ENCODE measurements at regions not wholly inside any gene's neighbourhood (a gene's known extent, or its start where the extent isn't known, plus 50 kb on each side); places are given as distances from the start of the nearest gene placed in this dataset.

GRCh38 chr5:56465769-56466135 is 232.6 kb upstream of the ANKRD55 start:
- no peak overlapping the region for H2AFZ ChIP-seq (ENCODE audit: low read length)
- H3K27ac ChIP-seq (ENCODE audit: extremely low read length, insufficient read depth, low read length): peak overlapping the region; percentile 59
- no TSS peak for BruUV-seq (replicated peaks)
- peak overlapping the region; percentile 59 for H3K4me2 ChIP-seq (ENCODE audit: low read depth, low read length)
- peak; percentile 36 for DNase-seq (ENCODE audit: low spot score)
- ATAC-seq: peak; percentile 21
- no peaks in the 10 kb centered on the region for H3K79me2 ChIP-seq (ENCODE audit: insufficient read depth, low read length)
- intact Hi-C loops (cut with micrococcal nuclease; ENCODE audit: unreplicated experiment): loop anchor here (10.0 kb wide), 1 partner anchor 531 kb away; no protein-coding TSS in a partner anchor
- no peak for FAIRE-seq
- CTCF ChIA-PET (ENCODE audit: low intra/inter-chr PET ratio, low total read pairs): no interaction called here
- H3K4me1 ChIP-seq (ENCODE audit: insufficient read depth, low read length): peaks cover 66% of the 10 kb centered on the region
- WGBS (ENCODE audit: low lambda C conversion rate): 98% methylated on average over 2 of the region's 2 CpGs
- H4K20me1 ChIP-seq (ENCODE audit: insufficient read depth, low read length): no peaks in the 10 kb centered on the region
- H3K9me3 ChIP-seq (ENCODE audit: low read length): no peaks in the 10 kb centered on the region
- in situ Hi-C loops (cut with HindIII; ENCODE audit: extremely low pct_ligation_motif_present, low pct_unique_long_range_greater_than_20kb): no loop called here
- no peaks in the 10 kb centered on the region for H3K27me3 ChIP-seq (ENCODE audit: control insufficient read depth in 1 of 2, insufficient read depth in 2 of 2, low read length in 2 of 2)
- no peak overlapping the region for H3K4me3 ChIP-seq (replicated peaks in 1 of 3; ENCODE audit: insufficient read depth in 1 of 3, low read depth in 2 of 3, low read length in 3 of 3)
- POLR2A ChIA-PET: interaction anchor here (1.8 to 2.2 kb wide), 2 partner anchors 10 to 14 kb away, joined by 14 to 17 read pairs; no protein-coding TSS in a partner anchor
- TF ChIP-seq TEAD3 (CRISPR knock-in tag; optimal IDR thresholded peaks at IDR 0.05; ENCODE audit: borderline replicate concordance) (peak; percentile 20), ZNF274 (CRISPR knock-in tag; IDR thresholded peaks at IDR 0.05) (no peak)
- no peaks in the 10 kb centered on the region; a peak in 2 of 5 replicates for H3K36me3 ChIP-seq (replicated peaks in 1 of 2; ENCODE audit: control insufficient read depth in 1 of 2, insufficient read depth in 2 of 2, low read length in 2 of 2)
- no peak overlapping the region for H3K9ac ChIP-seq (ENCODE audit: insufficient read depth, low read depth, low read length)

- Histone ChIP-seq H3K4me3 (replicated peaks in 1 of 3; ENCODE audit: insufficient read depth in 1 of 3, low read depth in 2 of 3, low read length in 3 of 3) (peak overlapping the region in 1 of 3 experiments; percentile 6; a peak in 1 of 6 replicates), H3K27ac (ENCODE audit: extremely low read length, insufficient read depth, low read length) (peak overlapping the region; percentile 59), H3K36me3 (replicated peaks in 1 of 2; ENCODE audit: control insufficient read depth in 1 of 2, insufficient read depth in 2 of 2, low read length in 2 of 2) (no peaks in the 10 kb centered on the region; a peak in 2 of 5 replicates), H3K4me1 (ENCODE audit: insufficient read depth, low read length) (peaks cover 66% of the 10 kb centered on the region), H3K79me2 (ENCODE audit: insufficient read depth, low read length) (no peaks in the 10 kb centered on the region), H3K27me3 (ENCODE audit: control insufficient read depth in 1 of 2, insufficient read depth in 2 of 2, low read length in 2 of 2) (no peaks in the 10 kb centered on the region), H4K20me1 (ENCODE audit: insufficient read depth, low read length) (no peaks in the 10 kb centered on the region), H3K4me2 (ENCODE audit: low read depth, low read length) (peak overlapping the region; percentile 59), H3K9ac (ENCODE audit: insufficient read depth, low read depth, low read length) (no peak overlapping the region), H2AFZ (ENCODE audit: low read length) (no peak overlapping the region), H3K9me3 (ENCODE audit: low read length) (no peaks in the 10 kb centered on the region)
- POLR2A ChIA-PET: interaction anchor here (0.7 to 2.2 kb wide), 3 partner anchors 11 to 18 kb away, joined by 7 to 17 read pairs (median 14); no protein-coding TSS in a partner anchor
- in situ Hi-C loops (cut with HindIII; ENCODE audit: extremely low pct_ligation_motif_present, low pct_unique_long_range_greater_than_20kb) (no loop called here), intact Hi-C loops (cut with micrococcal nuclease; ENCODE audit: unreplicated experiment) (loop anchor here (10.0 kb wide), 1 partner anchor 530 kb away; no protein-coding TSS in a partner anchor)
- CTCF ChIA-PET (ENCODE audit: low intra/inter-chr PET ratio, low total read pairs): no interaction called here
- FAIRE-seq (peak; percentile 97), DNase-seq (ENCODE audit: low spot score) (peak; percentile 92), ATAC-seq (peak; percentile 95)
- no TSS peak for BruUV-seq (replicated peaks)
- WGBS (ENCODE audit: low lambda C conversion rate): 40% methylated on average over 10 of the region's 10 CpGs
- TF ChIP-seq GABPB1 (CRISPR knock-in tag; IDR thresholded peaks at IDR 0.05) (0 out of 2 replicates have a peak, but pooled peaks have one; percentile 23), ZFX (CRISPR knock-in tag; IDR thresholded peaks at IDR 0.05; ENCODE audit: low read depth) (no peak; the same call in 1 of the 2 replicates), U2AF1 (optimal IDR thresholded peaks at IDR 0.05; ENCODE audit: low read depth, low read length) (no peak), GMEB1 (CRISPR knock-in tag; IDR thresholded peaks at IDR 0.05; ENCODE audit: borderline replicate concordance) (no peak), ZNF30 (CRISPR knock-in tag; IDR thresholded peaks at IDR 0.05) (no peak), CBX2 (IDR thresholded peaks at IDR 0.05; ENCODE audit: low read depth, low read length) (no peak), CBX2 (CRISPR knock-in tag; IDR thresholded peaks at IDR 0.05; ENCODE audit: low read depth) (no peak), HMG20A (CRISPR knock-in tag; IDR thresholded peaks at IDR 0.05; ENCODE audit: borderline replicate concordance) (peak; percentile 74; the same call in 1 of the 2 replicates), ZNF879 (CRISPR knock-in tag; IDR thresholded peaks at IDR 0.05) (no peak), PCBP2 (optimal IDR thresholded peaks at IDR 0.05; ENCODE audit: low read depth, low read length, poor library complexity, severe bottlenecking) (no peak), HOXA7 (CRISPR knock-in tag; IDR thresholded peaks at IDR 0.05) (no peak), SRSF4 (IDR thresholded peaks at IDR 0.05; ENCODE audit: low read depth, low read length, poor library complexity, severe bottlenecking) (no peak)
Measured at GRCh38 chr5:56464935-56465768, 232.0 kb upstream of the ANKRD55 start.

Measured in HepG2 (cell line).